NB4 (cell line): ENCODE measurements at regions not wholly inside any gene's neighbourhood (a gene's known extent, or its start where the extent isn't known, plus 50 kb on each side); places are given as distances from the start of the nearest gene placed in this dataset.

Experiments used
- MYC ChIP-seq: IDR thresholded peaks from 2 replicates; pipeline ENCODE4 v1.6.1; 2011; ENCODE audit warnings: low read depth, low read length
- POLR2A ChIP-seq: IDR thresholded peaks from 2 replicates; pipeline ENCODE4 v1.6.1; 2011; ENCODE audit warnings: mild to moderate bottlenecking; ENCODE audit not compliant: insufficient read length; ENCODE audit errors: extremely low read depth
- TF ChIP-seq, protein P1 (sequence below): IDR thresholded peaks from one replicate; pipeline ENCODE4 v1.5.1; 2012; ENCODE audit warnings: low read depth, low read length
- TF ChIP-seq, protein P2 (sequence below): IDR thresholded peaks from 2 replicates; pipeline ENCODE4 v1.6.1; 2011; ENCODE audit warnings: low read depth, low read length

DNA sequence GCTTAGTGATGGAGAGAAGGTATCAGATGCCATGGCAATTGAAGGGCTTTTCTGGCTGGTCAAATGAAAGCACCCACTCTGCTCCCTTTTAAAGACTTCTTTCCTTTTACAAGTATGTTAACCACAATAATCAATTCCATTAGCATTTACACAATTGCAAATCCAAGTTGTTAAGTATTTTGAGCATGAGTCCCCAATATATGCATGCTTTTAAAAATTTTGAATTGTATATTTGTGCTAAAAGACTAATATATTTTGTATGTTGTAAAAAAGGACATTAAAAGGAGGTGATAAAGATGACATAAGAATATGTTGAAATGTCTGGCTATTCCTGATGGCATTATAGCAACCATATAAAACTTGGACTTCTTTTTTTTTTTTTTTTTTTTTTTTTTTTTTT is 639.9 kb upstream of the CPEB2 start:
- TF ChIP-seq POLR2A (no peak), MYC (no peak)
- TF ChIP-seq, protein P1, sequence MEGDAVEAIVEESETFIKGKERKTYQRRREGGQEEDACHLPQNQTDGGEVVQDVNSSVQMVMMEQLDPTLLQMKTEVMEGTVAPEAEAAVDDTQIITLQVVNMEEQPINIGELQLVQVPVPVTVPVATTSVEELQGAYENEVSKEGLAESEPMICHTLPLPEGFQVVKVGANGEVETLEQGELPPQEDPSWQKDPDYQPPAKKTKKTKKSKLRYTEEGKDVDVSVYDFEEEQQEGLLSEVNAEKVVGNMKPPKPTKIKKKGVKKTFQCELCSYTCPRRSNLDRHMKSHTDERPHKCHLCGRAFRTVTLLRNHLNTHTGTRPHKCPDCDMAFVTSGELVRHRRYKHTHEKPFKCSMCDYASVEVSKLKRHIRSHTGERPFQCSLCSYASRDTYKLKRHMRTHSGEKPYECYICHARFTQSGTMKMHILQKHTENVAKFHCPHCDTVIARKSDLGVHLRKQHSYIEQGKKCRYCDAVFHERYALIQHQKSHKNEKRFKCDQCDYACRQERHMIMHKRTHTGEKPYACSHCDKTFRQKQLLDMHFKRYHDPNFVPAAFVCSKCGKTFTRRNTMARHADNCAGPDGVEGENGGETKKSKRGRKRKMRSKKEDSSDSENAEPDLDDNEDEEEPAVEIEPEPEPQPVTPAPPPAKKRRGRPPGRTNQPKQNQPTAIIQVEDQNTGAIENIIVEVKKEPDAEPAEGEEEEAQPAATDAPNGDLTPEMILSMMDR: no peak
- TF ChIP-seq, protein P2, sequence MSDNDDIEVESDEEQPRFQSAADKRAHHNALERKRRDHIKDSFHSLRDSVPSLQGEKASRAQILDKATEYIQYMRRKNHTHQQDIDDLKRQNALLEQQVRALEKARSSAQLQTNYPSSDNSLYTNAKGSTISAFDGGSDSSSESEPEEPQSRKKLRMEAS: no peak
